DMS114 treated with DMSO at 0.1 percent for 48 hours (cell line): ENCODE measurements at regions not wholly inside any gene's neighbourhood (a gene's known extent, or its start where the extent isn't known, plus 50 kb on each side); places are given as distances from the start of the nearest gene placed in this dataset.
"Not testable (repeated sequence)": the region's sequence is repeated elsewhere in the genome, so short reads cannot be mapped to it uniquely, and the experiment has no call there.

ENCODE experiments used
- DNase-seq: peaks from one replicate; lab custom pipeline; 2025; ENCODE audit not compliant: unreplicated experiment; lab: John Stamatoyannopoulos, UW

DNA sequence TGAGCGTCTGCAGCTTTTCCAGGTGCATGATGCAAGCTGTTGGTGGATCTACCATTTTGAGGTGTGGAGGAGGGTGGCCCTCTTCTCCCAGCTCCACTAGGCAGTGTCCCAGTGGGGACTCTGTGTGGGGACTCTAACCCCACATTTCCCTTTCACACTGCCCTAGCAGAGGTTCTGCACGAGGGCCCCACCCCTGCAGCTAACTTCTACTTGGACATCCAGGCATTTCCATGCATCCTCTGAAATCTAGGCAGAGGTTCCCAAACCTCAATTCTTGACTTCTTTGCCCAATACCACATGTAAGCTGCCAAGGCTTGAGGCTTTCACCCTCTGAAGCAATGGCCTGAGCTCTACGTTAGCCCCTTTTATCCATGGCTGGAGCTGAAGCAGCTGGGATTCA lies 61.4 kb upstream of the HGFAC start:
- DNase-seq = not testable (repeated sequence)

DNA sequence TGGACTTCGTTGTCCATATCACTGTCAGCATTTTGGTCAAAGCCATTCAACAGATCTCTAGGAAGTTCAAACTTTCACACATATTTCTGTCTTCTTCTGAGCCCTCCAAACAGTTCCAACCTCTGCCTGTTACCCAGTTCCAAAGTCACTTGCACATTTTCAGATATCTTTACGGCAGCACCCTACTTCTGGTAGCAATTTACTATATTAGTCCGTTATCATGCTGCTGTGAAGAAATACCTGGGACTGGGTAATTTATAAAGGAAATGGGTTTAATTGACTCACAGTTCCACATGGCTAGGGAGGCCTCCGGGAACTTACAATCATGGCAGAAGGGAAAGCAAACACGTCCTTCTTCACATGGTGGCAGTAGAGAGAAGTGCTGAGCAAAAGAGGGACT lies 60.6 kb upstream of the HGFAC start:
- not testable (repeated sequence) for DNase-seq

DNA sequence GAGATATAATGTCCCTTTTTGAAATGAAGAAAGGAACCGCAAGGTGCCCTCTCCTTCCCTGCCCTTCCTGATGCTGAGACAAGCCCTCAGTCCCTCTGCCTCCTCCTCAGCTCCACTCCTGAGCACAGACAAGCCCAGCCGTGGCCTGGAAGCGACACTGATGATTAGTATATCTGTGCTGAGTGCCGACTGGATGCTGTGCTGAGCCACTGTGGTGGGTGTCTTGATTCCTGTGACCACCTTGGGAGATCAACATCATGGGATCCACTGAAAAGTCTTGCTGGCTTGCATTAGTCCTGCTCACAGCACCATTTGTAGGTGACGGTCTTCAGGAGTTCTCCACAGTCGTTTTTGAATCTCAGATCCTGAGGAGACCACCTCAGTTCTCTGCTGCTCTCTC lies 59.5 kb upstream of the HGFAC start:
- DNase-seq = no peak

DNA sequence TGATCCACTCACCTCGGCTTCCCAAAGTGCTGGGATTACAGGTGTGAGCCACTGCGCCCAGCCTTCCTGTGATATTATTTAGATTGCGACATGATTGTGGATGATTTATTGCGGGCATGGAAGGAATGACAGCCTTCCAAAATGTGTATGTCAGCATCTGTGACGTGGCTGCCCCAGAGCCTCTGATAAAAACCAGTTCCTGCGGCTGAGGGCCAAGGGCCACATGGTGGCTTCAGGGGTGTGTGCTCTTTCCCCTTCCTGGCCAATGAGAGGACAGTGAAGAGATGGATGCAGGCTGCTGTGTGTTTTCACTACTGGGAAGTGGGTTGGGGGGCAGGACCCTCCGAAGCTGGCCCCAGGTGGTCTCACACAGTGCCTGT lies 57.4 kb upstream of the HGFAC start:
- DNase-seq = no peak

DNA sequence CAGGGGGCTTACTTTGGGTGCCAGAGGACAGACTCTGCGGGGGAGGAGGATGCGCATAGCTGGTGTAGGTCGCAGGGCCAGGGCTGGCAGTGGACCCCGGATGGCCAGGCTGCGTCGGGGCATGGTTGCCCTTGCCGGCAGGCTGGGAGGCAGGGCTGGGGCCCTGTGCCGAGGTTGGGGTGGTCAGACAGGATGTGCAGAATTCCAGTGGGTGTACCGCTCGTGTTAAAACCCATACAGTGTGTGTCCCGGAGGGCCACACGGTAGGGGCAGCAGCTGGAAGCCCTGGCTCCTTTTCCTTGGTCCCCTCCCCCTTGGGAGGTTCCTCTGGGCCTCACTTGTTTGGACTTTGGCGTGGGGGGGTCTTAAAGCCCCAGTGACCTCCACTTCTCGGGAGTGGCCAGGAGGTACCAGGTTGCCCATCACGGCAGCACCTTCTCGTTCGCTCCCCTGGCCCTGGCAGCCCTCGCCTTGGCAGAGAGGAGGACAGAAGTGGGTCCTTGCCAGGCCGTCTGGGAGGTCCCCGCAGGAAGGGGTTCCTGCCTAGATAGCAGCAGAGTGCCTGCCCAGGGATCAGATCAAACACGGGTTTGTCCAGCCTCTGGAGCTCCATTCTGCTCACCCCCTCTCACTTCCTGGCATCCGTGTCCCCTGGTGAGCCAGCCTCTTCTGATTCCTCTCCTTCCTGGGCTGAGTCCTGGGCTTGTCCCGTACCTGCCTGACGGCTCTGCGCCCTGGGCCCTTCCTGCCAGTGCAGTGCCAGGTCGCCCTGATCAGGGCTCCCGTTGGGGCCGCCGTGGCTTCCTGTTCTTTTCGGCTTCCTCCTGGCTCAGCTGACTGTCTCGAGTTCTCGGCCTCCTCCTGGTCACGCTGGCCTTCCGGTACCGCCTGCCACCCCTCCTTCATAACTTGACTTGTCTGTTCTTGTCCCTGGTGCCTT lies 56.7 kb upstream of the HGFAC start:
- no peak for DNase-seq

DNA sequence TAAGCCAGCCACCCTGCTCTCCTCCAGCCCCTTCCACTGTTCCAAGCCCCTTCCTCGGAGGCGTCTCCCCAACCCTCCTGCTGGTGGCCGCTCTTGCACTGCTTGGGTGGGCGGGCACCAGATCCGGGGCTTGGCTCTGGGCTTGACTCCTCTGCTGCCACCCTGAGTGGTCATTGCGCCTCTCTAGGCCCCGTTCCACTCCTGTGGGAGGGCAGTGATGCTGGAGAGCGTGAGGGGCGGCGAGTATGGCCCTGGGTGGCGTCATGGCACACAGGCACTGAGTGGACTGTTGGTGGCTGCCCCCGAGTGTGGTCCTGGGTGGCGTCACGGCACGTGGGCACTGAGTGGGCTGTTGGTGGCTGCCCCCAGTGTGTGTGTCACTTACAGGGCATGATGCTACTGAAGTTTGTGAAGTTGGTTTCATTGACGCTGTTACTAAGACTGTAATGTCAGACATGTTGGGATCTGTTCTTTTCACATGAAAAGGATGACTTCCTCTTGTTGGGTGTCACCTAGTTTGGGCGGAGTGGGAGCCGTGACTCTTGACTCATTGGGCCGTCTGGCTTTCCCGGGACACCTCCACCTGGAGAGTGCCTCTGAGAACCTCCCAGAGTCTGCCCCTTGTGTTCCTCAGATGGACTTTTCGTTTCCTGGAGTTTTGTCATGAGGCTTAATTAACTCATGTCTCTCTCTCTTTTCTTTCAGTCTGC lies 55.9 kb upstream of the HGFAC start:
- no peak for DNase-seq

DNA sequence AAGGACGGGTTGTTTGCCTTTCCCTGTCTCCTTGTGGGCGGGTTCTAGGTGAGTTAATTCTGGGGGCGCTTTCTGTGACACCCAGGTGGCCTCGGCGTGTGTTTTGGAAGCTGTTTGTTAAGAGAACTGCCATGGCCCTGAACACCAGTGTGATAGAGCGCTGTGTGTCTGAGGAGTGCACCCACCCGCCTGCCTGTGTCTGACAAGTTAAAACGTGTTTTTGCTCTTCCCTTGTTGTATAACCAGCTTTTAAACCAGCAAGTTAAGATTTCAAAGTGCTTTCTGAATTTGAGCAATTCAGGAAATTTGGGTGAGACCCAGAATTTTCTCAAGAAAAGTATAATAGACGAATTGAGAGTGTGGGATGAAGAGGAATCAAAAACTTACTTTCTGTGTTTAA lies 55.2 kb upstream of the HGFAC start:
- no peak for DNase-seq

DNA sequence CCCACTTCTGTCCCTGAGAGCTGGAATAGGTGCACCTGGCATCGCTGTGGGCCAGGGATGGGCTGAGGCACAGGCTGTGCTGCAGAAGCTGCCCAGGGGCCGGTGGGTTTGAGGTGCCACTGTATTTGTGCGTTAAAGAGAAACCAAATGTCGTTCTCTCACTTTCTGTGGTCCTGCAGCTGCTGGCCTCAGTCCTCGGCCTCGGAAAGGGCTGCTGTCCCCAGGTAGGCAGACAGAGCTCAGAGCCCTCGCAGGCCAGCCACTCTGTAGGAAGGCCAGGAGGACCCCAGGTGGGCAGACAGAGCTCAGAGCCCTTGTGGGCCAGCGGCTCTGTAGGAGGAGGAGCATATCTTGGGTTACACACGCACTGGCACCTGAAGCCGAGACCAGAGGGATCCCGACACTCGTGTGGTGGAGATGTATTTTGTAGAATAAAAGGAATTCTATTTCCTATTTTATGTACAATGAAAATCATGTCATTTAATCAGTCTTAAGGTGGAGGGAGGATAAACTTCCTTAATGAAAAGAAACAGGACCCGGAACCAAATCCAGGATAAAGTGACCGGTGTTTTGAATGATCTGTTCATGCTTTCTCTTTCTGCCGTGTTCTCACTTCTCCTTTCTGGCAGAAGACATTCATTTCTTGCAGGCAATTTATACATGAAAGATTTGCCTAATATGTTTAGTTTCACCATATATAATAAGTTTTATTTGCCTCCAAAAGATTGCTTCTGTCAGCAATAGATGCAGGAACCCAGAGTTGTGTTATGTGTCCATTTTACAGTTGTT lies 54.4 kb upstream of the HGFAC start:
- DNase-seq = no peak

DNA sequence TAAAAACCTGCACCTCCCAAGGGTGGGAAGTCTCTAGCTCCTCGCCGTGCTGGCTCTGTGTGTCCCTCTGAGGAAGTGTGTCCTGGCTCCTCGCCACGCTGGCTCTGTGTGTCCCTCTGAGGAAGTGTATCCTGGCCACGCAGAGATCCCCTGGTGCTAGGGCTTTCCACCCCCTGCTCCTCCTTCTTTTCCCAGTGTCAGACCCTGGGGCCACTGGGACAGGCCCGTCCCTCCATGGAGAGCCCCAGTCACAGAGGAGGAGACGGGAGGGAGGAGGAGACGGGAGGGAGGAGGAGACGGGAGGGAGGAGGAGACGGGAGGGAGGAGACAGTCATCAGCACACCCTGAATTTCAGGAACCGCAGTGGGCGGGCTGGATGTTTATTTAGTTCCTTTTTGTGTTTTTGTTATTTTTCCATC lies 53.8 kb upstream of the HGFAC start:
- DNase-seq = no peak

DNA sequence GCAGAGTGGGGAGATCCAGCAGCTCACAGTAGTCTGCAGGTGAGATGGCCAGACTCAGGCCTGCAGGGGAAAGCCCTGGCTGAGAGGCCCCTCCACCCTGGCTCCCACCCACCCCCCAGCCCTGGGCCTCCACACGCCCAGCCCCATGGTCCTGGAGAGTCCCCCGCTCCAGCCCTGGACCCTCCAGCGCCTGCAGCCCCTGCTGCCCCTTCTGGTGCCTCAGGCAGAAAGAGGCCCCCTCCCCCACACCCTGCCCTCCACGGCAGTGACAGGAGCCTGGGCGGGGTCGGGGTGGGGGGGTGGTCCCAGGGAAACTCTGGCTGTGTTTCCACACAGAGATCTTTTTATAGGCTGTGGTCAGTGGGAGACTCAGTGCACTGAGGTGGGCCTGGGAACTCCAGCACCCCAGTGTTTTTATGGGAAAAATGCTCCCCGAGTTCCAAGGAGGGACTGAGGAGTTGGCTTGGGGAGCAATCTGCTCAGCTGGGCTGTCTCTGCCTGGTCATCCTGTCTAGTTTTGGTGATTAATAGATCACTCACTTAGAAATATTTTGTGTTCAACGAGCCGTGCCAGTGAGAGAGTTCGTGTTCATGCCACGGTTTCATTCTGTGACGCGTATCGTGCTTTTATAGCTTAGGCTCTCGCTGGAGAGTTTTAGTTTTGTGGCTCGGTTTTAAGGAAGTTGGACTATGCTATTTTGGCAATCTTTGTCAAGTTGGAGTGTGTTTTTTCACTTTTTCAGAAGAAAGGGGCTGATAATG lies 53.1 kb upstream of the HGFAC start:
- no peak for DNase-seq

DNA sequence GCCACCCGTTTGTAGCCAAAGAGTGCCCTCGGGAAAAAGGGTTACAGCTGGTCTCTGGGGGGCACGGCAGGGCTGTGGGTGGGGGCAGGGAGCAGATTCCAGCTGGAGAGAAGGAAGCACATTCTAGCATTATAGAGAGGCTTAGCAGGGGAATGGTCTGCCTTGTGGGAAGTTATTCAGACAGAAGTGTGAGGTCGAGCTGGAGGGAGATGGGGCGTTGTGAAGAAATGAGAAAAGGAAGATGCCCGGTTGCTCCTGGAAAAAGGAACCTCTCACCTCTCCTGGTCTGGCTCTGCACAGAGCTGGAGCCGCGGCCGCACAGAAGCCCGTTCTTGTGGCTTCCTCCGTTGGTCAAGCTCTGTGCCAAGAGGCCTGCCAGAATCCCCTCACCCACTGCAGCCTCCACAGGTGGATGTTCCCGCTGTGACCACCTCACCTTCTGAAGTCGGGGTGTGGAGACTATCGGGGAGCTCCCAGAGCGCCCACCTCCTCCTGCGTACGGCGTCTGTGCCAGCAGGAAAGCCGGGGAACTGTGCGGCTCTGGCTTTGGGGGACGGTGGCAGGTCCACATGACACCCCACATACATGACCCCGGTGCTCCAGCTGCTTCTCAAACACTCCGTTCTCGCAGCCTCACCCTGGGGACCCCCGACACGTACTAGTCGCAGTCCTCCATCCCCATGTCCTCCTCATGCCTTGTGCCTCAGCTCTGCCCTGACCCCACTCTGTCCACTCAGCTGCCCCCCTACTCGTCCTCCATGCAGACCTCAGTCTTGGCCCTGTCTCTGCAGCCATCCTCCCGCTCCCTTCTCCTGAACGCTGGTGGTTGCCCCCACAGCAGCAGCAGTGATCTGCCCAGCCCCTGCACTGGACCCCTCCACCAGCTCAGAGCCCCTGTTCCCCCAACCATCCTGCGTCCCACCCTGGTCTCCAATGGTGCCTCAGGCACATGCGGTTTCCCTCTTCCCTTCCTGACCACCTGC lies 52.2 kb upstream of the HGFAC start:
- DNase-seq = no peak

DNA sequence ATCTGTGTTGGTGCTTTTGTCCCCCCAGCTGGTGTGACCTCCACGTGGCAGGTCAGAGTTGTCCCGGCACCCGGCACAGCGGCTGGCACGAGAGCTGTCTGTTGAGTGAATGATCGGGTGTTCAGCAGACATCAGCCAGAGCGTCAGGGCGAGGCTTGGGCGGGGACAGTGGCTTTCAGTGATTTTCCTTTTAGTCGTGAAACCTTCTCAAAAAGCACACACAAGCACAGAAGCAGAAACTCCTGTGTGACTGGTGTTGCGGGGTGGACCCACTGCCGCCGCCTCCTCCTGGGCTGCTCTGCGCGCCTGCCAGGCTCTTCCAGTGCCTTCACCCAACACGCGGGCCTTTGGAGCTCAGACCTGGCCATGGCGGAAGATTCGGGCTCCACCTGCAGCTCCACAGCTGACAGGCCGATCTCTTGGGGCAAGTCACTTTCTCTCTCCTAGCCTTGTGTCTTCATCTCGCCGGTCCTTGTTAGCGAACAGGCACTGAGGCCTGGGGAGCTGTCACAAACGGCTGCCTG lies 51.4 kb upstream of the HGFAC start:
- no peak for DNase-seq

DNA sequence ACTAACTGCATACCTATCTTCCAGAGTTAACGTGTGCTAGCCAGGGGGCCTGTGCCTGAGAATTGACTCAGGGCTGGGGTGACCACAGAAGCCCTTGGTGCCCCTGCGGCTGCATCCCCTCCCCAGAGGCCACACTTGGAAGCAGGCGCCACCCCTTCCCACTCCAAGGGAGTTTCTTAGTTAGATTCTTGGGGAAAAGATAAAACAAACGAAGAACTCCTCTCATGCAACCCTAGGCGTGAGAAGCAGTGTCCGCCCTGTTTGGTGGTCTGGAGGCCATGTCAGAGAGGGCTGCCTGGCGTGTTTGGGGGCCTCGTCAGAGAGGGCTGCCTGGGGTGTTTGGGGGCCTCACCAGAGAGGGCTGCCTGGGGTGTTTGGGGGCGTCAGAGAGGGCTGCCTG lies 50.3 kb upstream of the HGFAC start:
- no peak for DNase-seq
